RPMI8226 (cell line): ENCODE measurements at regions not wholly inside any gene's neighbourhood (a gene's known extent, or its start where the extent isn't known, plus 50 kb on each side); places are given as distances from the start of the nearest gene placed in this dataset.
A peak's percentile ranks its signal among the peaks of the same experiment; 100 is the strongest.
"Not testable (repeated sequence)": the region's sequence is repeated elsewhere in the genome, so short reads cannot be mapped to it uniquely, and the experiment has no call there.

ENCODE experiments used
- DNase-seq: peaks from one replicate; pipeline ENCODE4 v3.0.0-alpha.2; 2015

DNA sequence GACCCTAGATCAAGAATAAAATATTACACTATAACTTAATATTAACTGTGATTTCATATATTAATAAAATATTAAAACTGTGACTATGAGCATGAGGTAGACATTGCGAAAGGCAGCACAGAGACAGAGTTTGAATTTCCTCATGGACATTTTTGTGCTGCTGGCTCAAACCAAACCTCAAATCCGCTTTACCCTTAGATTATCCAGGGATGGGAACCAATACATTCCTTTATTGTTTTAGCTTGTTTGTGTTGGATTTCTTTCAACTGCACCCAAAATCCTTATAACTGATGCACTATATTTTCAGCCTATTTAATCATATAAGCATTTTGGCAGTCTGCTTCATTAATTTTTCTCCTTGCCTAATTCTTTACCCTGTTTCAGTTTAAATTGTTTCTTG, 436.7 kb downstream of the ATP23 start:
- no peak for DNase-seq

DNA sequence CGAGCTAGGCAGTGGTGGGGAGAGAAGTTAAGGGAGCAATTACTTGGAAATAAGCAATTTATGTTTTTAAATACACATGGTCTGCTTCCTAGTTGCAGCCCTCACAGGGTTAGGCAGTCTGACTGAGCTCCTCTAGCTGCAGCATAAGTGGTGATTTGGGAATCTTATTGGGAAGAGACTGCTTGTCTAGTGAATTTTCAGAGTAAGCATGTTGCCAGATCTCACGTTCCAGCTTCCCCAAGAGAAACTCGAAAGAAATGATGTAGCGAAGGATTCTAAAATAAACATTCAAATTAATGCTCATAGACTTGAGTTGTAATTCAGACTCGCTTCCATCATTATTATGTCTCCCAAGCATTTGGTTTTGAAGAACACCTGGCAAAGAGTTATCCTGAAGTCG, 440.2 kb downstream of the ATP23 start:
- DNase-seq = no peak

DNA sequence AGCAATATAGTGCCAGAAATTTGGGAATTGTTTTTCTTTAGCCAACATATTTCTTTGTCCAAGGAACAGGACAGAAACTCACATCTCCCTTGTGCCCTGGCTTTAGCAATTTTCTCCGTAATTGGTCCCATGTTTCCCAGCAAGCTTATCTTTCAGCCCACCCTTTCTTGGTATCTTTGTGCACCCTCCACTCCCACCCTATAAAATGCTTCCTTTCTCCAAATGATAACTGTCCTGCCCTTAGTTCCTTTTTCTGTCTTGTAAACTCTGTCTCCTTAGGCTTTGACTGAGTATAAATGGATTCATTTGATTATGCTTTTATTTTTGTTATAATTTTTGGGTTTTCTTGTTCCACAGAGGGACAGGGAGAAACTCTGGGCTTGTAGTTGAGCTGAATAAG, 442.8 kb downstream of the ATP23 start:
- no peak for DNase-seq

- DNase-seq = no peak
Observed at GRCh38 chr12:58386136-58386535, 444.8 kb downstream of the ATP23 start.

- DNase-seq = no peak
Observed at GRCh38 chr12:58387199-58387598, 445.8 kb downstream of the ATP23 start.

GRCh38 chr12:58388261-58388660, 446.9 kb downstream of the ATP23 start:
- no peak for DNase-seq

- no peak for DNase-seq
Observed at GRCh38 chr12:58393152-58393551, 451.8 kb downstream of the ATP23 start.

GRCh38 chr12:58395056-58395455, 453.7 kb downstream of the ATP23 start:
- no peak for DNase-seq

GRCh38 chr12:58395470-58395869, 454.1 kb downstream of the ATP23 start:
- no peak for DNase-seq

GRCh38 chr12:58396239-58396638, 454.9 kb downstream of the ATP23 start:
- no peak for DNase-seq

DNA sequence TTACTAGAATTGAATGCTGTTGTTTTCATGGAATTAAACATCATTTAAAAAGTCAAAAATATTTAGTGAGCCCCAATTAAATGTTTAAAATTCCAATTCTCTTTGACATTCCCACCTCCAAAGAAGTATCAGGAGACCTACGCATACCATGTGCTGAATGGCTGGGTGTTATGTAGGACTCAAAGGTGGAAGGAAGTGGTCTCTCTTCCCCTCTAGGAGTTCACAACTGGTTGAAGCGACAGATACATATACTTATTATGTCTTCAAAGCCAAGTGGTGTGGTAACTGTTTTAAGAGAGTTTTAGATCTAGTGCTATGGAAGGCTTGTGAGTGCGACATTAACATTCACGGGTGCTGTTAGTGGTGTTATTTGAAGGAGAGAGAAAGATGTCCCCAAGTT, 464.0 kb downstream of the ATP23 start:
- DNase-seq = no peak

DNA sequence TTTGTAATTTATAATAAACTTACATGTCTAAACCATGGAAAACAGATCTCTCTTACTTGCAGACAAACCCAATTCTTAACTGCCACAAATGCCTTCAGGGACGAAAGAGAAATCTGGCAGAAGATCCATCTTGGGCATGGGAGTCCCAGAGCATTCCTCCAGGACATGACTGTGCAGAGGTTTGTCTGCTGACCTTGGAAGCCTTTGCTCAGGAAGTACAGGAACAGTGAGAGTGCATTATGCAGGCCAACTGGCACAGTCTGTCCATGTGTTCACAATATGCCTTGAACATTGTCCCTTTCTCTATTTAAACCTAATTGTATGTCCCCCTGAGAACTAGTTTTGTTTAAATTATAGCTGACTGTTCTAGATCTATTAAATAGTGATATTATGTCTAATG, 467.1 kb downstream of the ATP23 start:
- DNase-seq = no peak

DNA sequence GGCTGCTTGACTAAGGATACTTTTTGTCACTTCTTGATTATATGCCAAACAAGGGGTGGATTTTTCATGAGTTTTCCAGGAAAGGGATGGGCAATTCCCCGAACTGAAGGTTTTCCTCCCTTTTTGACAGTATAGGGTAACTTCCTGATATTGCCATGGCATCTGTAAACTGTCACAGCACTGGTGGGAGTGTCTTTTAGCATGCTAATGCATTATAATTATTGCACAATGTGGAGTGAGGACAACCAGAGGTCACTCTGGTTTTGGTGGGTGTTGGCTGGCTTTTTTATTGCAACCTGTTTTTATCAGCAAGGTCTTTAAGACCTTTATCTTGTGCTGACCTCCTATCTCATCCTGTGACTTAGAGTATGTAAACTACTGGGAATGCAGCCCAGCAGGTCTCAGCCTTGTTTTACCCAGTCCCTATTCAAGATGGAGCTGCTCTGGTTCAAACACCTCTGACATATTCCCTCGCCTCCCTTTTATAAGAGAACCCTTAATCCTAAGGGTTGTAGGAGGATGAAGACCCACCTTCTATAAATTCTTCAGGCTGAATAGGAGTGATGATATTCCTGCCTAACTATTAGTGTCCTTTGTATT, 471.2 kb downstream of the ATP23 start:
- no peak for DNase-seq

GRCh38 chr12:58413794-58414193, 472.4 kb downstream of the ATP23 start:
- no peak for DNase-seq

DNA sequence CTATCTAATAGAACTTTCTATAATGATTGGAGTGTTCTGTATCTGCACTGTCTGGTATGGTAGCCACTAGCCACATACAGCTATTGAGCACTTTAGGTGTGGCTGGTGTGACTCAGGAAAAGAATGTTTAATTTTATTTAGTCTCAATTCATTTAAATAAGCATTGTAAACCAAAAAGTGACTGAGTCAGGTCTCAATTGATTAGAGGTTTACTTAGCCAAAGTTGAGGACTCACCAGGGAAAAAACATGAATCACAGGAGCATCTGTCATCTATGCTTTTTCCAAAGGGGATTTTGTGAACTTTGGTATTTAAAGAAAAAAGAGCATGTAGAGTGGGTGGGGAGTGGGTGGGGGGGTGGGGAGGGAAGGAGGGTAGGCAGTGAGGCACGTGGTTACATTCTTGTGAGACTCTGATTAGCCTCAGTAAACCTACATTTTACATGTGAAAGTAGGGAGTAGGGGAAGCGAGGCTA, 473.1 kb downstream of the ATP23 start:
- no peak for DNase-seq

GRCh38 chr12:58415716-58416115, 474.3 kb downstream of the ATP23 start:
- DNase-seq = no peak

GRCh38 chr12:58416236-58416635, 474.9 kb downstream of the ATP23 start:
- DNase-seq = no peak

- DNase-seq = no peak
Observed at GRCh38 chr12:58419196-58419760, 477.9 kb downstream of the ATP23 start.

DNA sequence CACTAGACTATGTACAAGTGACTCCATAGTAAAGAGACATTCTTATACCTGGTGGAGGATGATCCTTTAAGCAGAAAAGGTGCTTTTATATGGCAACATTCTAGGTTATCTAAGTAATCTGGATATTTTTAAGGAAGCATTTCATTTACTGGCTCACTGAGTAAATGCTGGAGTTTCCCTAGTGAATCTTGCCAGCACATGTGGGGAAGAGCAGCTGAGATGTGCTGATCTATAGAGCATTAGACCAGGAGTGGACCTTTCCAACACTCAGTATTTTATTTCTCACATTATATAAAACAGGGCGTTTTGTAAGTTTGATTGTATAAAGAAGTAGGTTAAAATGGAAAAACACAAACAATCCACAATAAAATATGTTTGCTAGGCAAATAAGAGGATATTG, 478.5 kb downstream of the ATP23 start:
- DNase-seq = no peak

DNA sequence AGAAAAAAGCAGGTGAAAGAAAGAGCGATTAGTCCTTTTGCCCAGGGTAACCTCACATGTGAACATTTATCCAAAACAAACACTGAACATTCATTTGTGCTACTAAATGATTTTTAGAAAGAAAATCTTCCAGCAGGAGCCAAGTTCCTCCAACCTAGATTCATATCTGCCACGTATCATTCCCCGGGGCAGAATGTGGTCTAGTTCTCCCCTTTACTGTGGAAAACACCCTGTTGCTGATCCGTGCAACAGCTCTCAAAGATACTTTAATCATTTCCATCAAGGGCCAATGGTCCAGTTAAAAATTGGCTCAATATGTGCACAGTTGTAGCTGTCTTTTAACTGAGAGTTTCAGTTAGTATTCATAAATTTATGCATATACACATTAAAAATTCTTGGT, 479.1 kb downstream of the ATP23 start:
- no peak for DNase-seq

DNA sequence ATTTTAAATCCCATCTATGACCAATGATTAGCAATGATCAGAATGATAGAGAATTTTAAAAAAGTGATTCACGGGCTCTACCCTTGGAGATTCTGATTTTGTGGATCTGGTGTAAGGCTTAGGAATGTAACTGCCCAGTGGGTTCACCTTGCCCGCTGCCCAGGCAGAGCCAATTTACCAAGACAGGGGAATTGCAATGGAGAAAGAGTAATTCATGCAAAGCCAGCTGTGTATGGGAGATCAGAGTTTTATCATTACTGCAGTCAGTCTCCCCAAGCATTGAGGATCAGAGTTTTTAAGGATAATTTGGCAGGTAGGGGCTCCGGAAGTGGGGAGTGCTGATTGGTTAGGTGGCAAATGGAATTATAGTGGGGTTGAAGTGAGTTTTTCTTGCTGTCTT, 480.6 kb downstream of the ATP23 start:
- DNase-seq = no peak

DNA sequence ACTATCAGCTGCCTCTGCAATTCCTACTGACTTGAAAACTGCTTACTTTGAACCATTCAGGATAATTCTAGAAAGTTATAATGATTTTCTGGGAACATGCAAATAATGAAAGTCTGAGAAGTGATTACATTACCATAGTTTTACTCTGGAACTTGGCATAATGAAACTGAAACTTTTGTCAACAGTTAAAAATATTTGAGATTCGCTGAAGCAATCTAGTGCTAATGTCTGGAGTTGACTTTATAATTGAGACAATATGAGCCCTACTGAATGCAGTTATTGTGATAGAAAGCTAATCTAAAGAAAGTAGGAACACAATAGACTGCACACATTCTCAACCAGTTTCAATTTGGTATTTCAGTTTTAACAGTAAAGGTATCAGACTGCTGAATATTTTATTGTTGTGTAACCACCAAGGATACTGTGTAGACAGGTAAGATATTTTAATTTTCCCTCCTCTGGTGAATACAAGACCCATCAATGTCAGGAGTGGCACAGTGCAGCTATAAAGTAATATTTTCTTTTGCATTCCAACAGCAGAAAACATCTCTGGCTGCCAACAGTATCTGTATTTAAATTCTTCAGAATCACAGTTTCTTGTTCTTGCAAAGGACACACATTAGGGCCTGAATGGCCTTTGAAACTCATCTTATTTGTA, 483.5 kb downstream of the ATP23 start:
- peak; percentile 11 for DNase-seq

GRCh38 chr12:58425481-58426392, 484.4 kb downstream of the ATP23 start:
- DNase-seq = peak; percentile 70

GRCh38 chr12:58426437-58426836, 485.1 kb downstream of the ATP23 start:
- DNase-seq = not testable (repeated sequence)
